ENCODE measurements at regions not wholly inside any gene's neighbourhood (a gene's known extent, or its start where the extent isn't known, plus 50 kb on each side); places are given as distances from the start of the nearest gene placed in this dataset.

GRCh38 chr3:107025961-107026360, 351.3 kb upstream of the CCDC54 start:
- TF ChIP-seq GABPA (IDR thresholded peaks at IDR 0.05 in 1 of 2, conservative IDR thresholded peaks at IDR 0.05 in 1 of 2), result no peak
- no peak for TF ChIP-seq MAX (IDR thresholded peaks at IDR 0.05)
- TF ChIP-seq SP1 (IDR thresholded peaks at IDR 0.05), result no peak
- no peak for TF ChIP-seq CTCF (IDR thresholded peaks at IDR 0.05; ENCODE audit: low read depth, low read length, missing input control)
- TF ChIP-seq RAD21 (IDR thresholded peaks at IDR 0.05), result no peak
- no peak for TF ChIP-seq HNF4G (IDR thresholded peaks at IDR 0.05)
- no peak for TF ChIP-seq JUND (IDR thresholded peaks at IDR 0.05)
- no peak for TF ChIP-seq TAF1 (conservative IDR thresholded peaks at IDR 0.05)
- Histone ChIP-seq H3K27ac (ENCODE audit: low read depth in 1 of 2, low read length in 2 of 2) (no peak overlapping the region), H3K9me3 (ENCODE audit: control insufficient read depth in 4 of 4, low read length in 3 of 4) (no peaks in the 10 kb centered on the region), H3K4me1 (ENCODE audit: control insufficient read depth in 4 of 4, insufficient read depth in 4 of 4, low read length in 3 of 4) (no peaks in the 10 kb centered on the region), H3K4me3 (ENCODE audit: low read depth in 1 of 3, low read length in 3 of 3) (no peak overlapping the region), H3K9ac (ENCODE audit: low read depth in 1 of 2, low read length in 2 of 2) (no peak overlapping the region), H3K36me3 (ENCODE audit: control insufficient read depth in 4 of 4, insufficient read depth in 3 of 4, low read depth in 1 of 4, low read length in 3 of 4) (no peaks in the 10 kb centered on the region), H3K27me3 (ENCODE audit: control insufficient read depth in 4 of 4, insufficient read depth in 4 of 4, low read length in 3 of 4) (no peaks in the 10 kb centered on the region)
- WGBS, result 32% methylated on average over 3 of the region's 3 CpGs
- DNase-seq (ENCODE audit: low spot score), result no peak

- Histone ChIP-seq H3K4me1 (ENCODE audit: control insufficient read depth in 4 of 4, insufficient read depth in 4 of 4, low read length in 3 of 4) (no peaks in the 10 kb centered on the region), H3K27ac (ENCODE audit: low read depth in 1 of 2, low read length in 2 of 2) (no peak overlapping the region), H3K9ac (ENCODE audit: low read depth in 1 of 2, low read length in 2 of 2) (no peak overlapping the region), H3K9me3 (ENCODE audit: control insufficient read depth in 4 of 4, low read length in 3 of 4) (no peaks in the 10 kb centered on the region), H3K27me3 (ENCODE audit: control insufficient read depth in 4 of 4, insufficient read depth in 4 of 4, low read length in 3 of 4) (no peaks in the 10 kb centered on the region), H3K4me3 (ENCODE audit: low read depth in 1 of 3, low read length in 3 of 3) (no peak overlapping the region), H3K36me3 (ENCODE audit: control insufficient read depth in 4 of 4, insufficient read depth in 3 of 4, low read depth in 1 of 4, low read length in 3 of 4) (no peaks in the 10 kb centered on the region)
- 57% methylated on average over 1 of the region's 1 CpG for WGBS
- TF ChIP-seq FOXA1 (IDR thresholded peaks at IDR 0.05) (no peak), REST (IDR thresholded peaks at IDR 0.05) (no peak), FOXA2 (IDR thresholded peaks at IDR 0.05) (no peak), GABPA (IDR thresholded peaks at IDR 0.05 in 1 of 2, conservative IDR thresholded peaks at IDR 0.05 in 1 of 2) (no peak), JUND (IDR thresholded peaks at IDR 0.05) (no peak), MAX (IDR thresholded peaks at IDR 0.05) (no peak), YY1 (IDR thresholded peaks at IDR 0.05) (no peak), HNF4G (IDR thresholded peaks at IDR 0.05) (no peak), ZBTB33 (IDR thresholded peaks at IDR 0.05) (no peak), NR2F2 (IDR thresholded peaks at IDR 0.05) (no peak)
- DNase-seq (ENCODE audit: low spot score), result no peak
Observed at GRCh38 chr3:107028086-107028485, 349.2 kb upstream of the CCDC54 start.

Data from liver (tissue), 8 donors.